ENCODE measurements at regions not wholly inside any gene's neighbourhood (a gene's known extent, or its start where the extent isn't known, plus 50 kb on each side); places are given as distances from the start of the nearest gene placed in this dataset.

- H3K27ac ChIP-seq (ENCODE audit: extremely low read depth, low read depth, low read length) = no peak overlapping the region
- ChIA-PET POLR2A (no interaction called here), CTCF (no interaction called here)
- H3K9me3 ChIP-seq (ENCODE audit: control insufficient read depth, insufficient read depth, low read depth, low read length) = no peaks in the 10 kb centered on the region
- H3K36me3 ChIP-seq (ENCODE audit: control insufficient read depth in 2 of 2, insufficient read depth in 1 of 2, low read length in 2 of 2) = no peaks in the 10 kb centered on the region
- no peak overlapping the region for H3K4me3 ChIP-seq (ENCODE audit: low read depth, low read length)
- no peaks in the 10 kb centered on the region for H3K4me1 ChIP-seq (ENCODE audit: control insufficient read depth, insufficient read depth, low read length)
- TF ChIP-seq ZNF239 (tag by site-specific recombination; IDR thresholded peaks at IDR 0.05) (no peak), PATZ1 (tag by site-specific recombination; IDR thresholded peaks at IDR 0.05) (no peak), ZNF362 (tag by site-specific recombination; IDR thresholded peaks at IDR 0.05) (no peak), ZNF112 (tag by site-specific recombination; IDR thresholded peaks at IDR 0.05) (no peak), ZNF514 (tag by site-specific recombination; IDR thresholded peaks at IDR 0.05) (no peak), ZNF426 (tag by site-specific recombination; IDR thresholded peaks at IDR 0.05) (no peak), ZNF549 (tag by site-specific recombination; IDR thresholded peaks at IDR 0.05) (no peak), ZNF747 (tag by site-specific recombination; IDR thresholded peaks at IDR 0.05) (no peak), RBAK (tag by site-specific recombination; IDR thresholded peaks at IDR 0.05) (no peak), ZNF629 (tag by site-specific recombination; IDR thresholded peaks at IDR 0.05) (no peak)
Observed at GRCh38 chr4:189767941-189768340, 172.7 kb upstream of the FRG1 start.

GRCh38 chr4:189769131-189769530, 171.5 kb upstream of the FRG1 start:
- Histone ChIP-seq H3K4me1 (ENCODE audit: control insufficient read depth, insufficient read depth, low read length) (no peaks in the 10 kb centered on the region), H3K4me3 (ENCODE audit: low read depth, low read length) (no peak overlapping the region), H3K9me3 (ENCODE audit: control insufficient read depth, insufficient read depth, low read depth, low read length) (no peaks in the 10 kb centered on the region), H3K27ac (ENCODE audit: extremely low read depth, low read depth, low read length) (no peak overlapping the region), H3K36me3 (ENCODE audit: control insufficient read depth in 2 of 2, insufficient read depth in 1 of 2, low read length in 2 of 2) (no peaks in the 10 kb centered on the region)
- ChIA-PET CTCF (no interaction called here), POLR2A (no interaction called here)
- TF ChIP-seq WT1 (tag by site-specific recombination; IDR thresholded peaks at IDR 0.05) (no peak), KLF7 (tag by site-specific recombination; IDR thresholded peaks at IDR 0.05; ENCODE audit: borderline replicate concordance) (no peak), ZNF621 (tag by site-specific recombination; IDR thresholded peaks at IDR 0.05) (no peak), ZNF473 (tag by site-specific recombination; IDR thresholded peaks at IDR 0.05) (no peak), GFI1B (tag by site-specific recombination; IDR thresholded peaks at IDR 0.05) (no peak), ZNF660 (tag by site-specific recombination; IDR thresholded peaks at IDR 0.05) (no peak), PRDM6 (tag by site-specific recombination; IDR thresholded peaks at IDR 0.05) (no peak)

GRCh38 chr4:189771696-189772361, 168.8 kb upstream of the FRG1 start:
- Histone ChIP-seq H3K4me3 (ENCODE audit: low read depth, low read length) (no peak overlapping the region), H3K36me3 (ENCODE audit: control insufficient read depth in 2 of 2, insufficient read depth in 1 of 2, low read length in 2 of 2) (no peaks in the 10 kb centered on the region), H3K27ac (ENCODE audit: extremely low read depth, low read depth, low read length) (no peak overlapping the region), H3K9me3 (ENCODE audit: control insufficient read depth, insufficient read depth, low read depth, low read length) (no peaks in the 10 kb centered on the region), H3K4me1 (ENCODE audit: control insufficient read depth, insufficient read depth, low read length) (no peaks in the 10 kb centered on the region)
- ChIA-PET POLR2A (no interaction called here), CTCF (no interaction called here)
- TF ChIP-seq ZNF658 (tag by site-specific recombination; IDR thresholded peaks at IDR 0.05) (no peak), SCRT2 (tag by site-specific recombination; IDR thresholded peaks at IDR 0.05) (no peak), ZNF416 (tag by site-specific recombination; IDR thresholded peaks at IDR 0.05) (no peak), ZNF324 (tag by site-specific recombination; IDR thresholded peaks at IDR 0.05) (no peak), ZFP69B (tag by site-specific recombination; IDR thresholded peaks at IDR 0.05) (no peak), ZNF398 (tag by site-specific recombination; IDR thresholded peaks at IDR 0.05) (no peak), ZSCAN18 (tag by site-specific recombination; IDR thresholded peaks at IDR 0.05) (no peak), ZNF837 (tag by site-specific recombination; IDR thresholded peaks at IDR 0.05) (no peak), ZSCAN23 (tag by site-specific recombination; IDR thresholded peaks at IDR 0.05) (no peak)
